Glutamatergic neuron (in vitro differentiated cells): ENCODE measurements at regions not wholly inside any gene's neighbourhood (a gene's known extent, or its start where the extent isn't known, plus 50 kb on each side); places are given as distances from the start of the nearest gene placed in this dataset.

ENCODE experiments used
- DNase-seq: peaks from one replicate; pipeline ENCODE4 v3.0.0; 2022
- H3K27ac Mint-ChIP-seq: one replicate; pipeline ENCODE4 v1.8.0; 2020; ENCODE audit warnings: mild to moderate bottlenecking, mixed read lengths, inconsistent platforms; ENCODE audit not compliant: unreplicated experiment
- H3K27me3 Mint-ChIP-seq: one replicate; pipeline ENCODE4 v1.8.0; 2020; ENCODE audit warnings: mild to moderate bottlenecking, moderate library complexity, mixed read lengths, inconsistent platforms; ENCODE audit not compliant: unreplicated experiment
- H3K36me3 Mint-ChIP-seq: one replicate; pipeline ENCODE4 v1.8.0; 2020; ENCODE audit warnings: mild to moderate bottlenecking, mixed read lengths, inconsistent platforms; ENCODE audit not compliant: unreplicated experiment
- H3K4me1 Mint-ChIP-seq: one replicate; pipeline ENCODE4 v1.8.0; 2020; ENCODE audit warnings: mild to moderate bottlenecking, low read depth, mixed read lengths, inconsistent platforms; ENCODE audit not compliant: unreplicated experiment
- H3K4me3 Mint-ChIP-seq: one replicate; pipeline ENCODE4 v1.8.0; 2020; ENCODE audit warnings: mild to moderate bottlenecking, mixed read lengths, inconsistent platforms; ENCODE audit not compliant: unreplicated experiment
- H3K9me3 Mint-ChIP-seq: one replicate; pipeline ENCODE4 v1.8.0; 2020; ENCODE audit warnings: mild to moderate bottlenecking, moderate library complexity, mixed read lengths, inconsistent platforms; ENCODE audit not compliant: unreplicated experiment
- TF ChIP-seq, protein P1 (sequence below): fragments of 200-600 bp; sonication (generic); IDR thresholded peaks from one replicate; pipeline ENCODE4 v1.5.0; 2021; ENCODE audit not compliant: partially characterized antibody, unreplicated experiment

DNA sequence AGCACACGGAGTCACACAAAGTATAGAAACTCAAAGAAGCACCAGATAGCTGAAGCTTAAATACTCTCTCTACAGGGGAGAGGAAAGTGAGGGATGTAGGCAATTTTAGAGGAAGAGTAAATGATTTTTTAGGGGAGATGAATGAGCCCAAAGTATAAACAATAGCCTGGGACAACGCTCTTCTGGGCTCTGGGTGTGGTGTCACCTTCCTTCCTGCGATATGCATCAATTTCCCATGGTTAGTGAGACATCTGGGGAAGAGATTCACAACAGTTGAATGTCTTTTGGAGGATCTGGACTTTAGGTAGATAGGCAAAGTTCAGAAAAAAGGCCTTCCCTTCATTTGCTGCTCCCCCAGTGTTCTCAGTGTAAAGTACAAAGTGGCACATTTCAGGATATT, 125.2 kb downstream of the EFHB start:
- TF ChIP-seq, protein P1, sequence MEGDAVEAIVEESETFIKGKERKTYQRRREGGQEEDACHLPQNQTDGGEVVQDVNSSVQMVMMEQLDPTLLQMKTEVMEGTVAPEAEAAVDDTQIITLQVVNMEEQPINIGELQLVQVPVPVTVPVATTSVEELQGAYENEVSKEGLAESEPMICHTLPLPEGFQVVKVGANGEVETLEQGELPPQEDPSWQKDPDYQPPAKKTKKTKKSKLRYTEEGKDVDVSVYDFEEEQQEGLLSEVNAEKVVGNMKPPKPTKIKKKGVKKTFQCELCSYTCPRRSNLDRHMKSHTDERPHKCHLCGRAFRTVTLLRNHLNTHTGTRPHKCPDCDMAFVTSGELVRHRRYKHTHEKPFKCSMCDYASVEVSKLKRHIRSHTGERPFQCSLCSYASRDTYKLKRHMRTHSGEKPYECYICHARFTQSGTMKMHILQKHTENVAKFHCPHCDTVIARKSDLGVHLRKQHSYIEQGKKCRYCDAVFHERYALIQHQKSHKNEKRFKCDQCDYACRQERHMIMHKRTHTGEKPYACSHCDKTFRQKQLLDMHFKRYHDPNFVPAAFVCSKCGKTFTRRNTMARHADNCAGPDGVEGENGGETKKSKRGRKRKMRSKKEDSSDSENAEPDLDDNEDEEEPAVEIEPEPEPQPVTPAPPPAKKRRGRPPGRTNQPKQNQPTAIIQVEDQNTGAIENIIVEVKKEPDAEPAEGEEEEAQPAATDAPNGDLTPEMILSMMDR: no peak
- no peak for DNase-seq
- Mint-ChIP-seq H3K9me3 (no peaks in the 10 kb centered on the region), H3K4me1 (no peaks in the 10 kb centered on the region), H3K36me3 (no peaks in the 10 kb centered on the region), H3K27me3 (no peaks in the 10 kb centered on the region), H3K27ac (no peak overlapping the region), H3K4me3 (no peak overlapping the region)

DNA sequence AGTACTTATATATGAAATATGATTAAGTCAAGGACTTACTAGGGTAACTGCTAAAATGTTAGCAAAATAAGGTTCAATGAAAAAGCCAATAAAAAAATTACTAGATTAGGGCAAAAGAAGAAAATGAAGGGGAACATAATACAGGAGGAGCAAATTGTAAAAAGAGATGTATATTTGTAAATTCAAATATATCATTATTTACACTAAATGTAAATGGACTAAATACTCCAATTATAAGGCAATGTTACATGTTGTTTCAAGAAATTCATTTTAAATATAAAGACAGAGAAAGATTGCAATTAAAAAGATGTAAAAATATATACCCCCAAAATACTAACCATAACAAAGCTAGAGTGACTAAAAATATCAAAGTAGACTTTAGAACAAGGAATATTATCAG, 134.1 kb downstream of the EFHB start:
- no peak for DNase-seq
- Mint-ChIP-seq H3K36me3 (no peaks in the 10 kb centered on the region), H3K27ac (no peak overlapping the region), H3K4me1 (no peaks in the 10 kb centered on the region), H3K27me3 (no peaks in the 10 kb centered on the region), H3K4me3 (no peak overlapping the region), H3K9me3 (peaks cover 6% of the 10 kb centered on the region)
- TF ChIP-seq, protein P1: no peak

DNA sequence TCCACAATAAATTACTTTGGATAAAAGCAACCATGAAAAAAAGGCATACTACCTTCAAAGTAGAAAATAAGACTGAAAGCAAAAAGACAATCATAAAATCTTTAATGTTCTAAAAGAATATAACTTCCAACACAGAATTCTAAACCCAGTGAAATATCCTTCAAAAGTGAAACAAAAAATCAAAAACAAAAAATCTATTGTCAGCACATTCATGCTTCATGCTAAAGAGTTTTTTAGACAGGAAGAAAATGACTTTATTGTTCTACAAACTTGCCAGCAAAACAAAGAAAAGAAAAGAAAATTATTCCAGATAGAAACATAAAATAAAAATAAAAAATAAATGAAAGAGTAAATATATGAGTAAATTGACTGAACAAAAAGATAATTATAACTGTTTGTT, 134.9 kb downstream of the EFHB start:
- peaks cover 6% of the 10 kb centered on the region for H3K9me3 Mint-ChIP-seq
- no peak overlapping the region for H3K4me3 Mint-ChIP-seq
- no peak for DNase-seq
- H3K4me1 Mint-ChIP-seq: no peaks in the 10 kb centered on the region
- no peak overlapping the region for H3K27ac Mint-ChIP-seq
- no peaks in the 10 kb centered on the region for H3K36me3 Mint-ChIP-seq
- H3K27me3 Mint-ChIP-seq: no peaks in the 10 kb centered on the region
- TF ChIP-seq, protein P1: no peak

DNA sequence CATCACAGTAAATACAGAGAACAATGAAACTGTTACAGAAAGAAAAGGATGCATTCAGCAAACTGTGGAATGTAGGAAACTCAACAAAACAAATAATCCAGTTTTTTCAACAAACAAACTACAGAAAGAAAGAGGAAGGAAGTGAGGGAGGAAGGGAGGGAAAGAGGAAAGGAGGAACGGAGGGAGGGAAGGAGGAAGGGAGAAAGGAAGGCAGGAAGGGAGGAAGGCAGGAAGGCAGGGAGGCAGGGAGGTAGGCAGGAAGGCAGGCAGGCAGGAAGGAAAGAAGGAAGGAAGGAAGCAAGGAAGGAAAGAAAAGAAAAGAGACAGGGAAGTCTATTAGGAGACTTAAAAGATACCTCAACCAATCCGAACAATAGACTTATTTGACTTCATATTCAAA, 135.7 kb downstream of the EFHB start:
- no peaks in the 10 kb centered on the region for H3K27me3 Mint-ChIP-seq
- H3K36me3 Mint-ChIP-seq: no peaks in the 10 kb centered on the region
- H3K4me3 Mint-ChIP-seq: no peak overlapping the region
- TF ChIP-seq, protein P1: no peak
- no peaks in the 10 kb centered on the region for H3K4me1 Mint-ChIP-seq
- H3K27ac Mint-ChIP-seq: no peak overlapping the region
- no peak for DNase-seq
- peaks cover 6% of the 10 kb centered on the region for H3K9me3 Mint-ChIP-seq

DNA sequence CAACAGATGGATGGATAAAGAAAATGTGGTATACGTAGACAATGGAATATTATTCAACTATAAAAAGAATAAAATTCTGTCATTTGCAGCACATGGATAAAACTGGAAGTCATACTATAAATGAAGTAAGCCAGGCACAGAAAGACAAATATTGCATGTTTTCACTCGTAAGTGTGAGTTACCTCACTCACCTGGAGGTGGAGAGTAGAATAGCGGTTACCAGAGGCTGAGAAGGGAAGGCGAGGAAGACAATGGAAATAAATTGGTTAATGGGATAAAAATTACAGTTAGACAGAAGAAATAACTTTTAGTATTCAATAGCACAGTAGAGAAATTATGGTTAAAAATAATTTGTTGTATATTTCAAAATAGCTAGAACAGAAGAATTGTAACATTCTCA, 141.6 kb downstream of the EFHB start:
- Mint-ChIP-seq H3K27ac (no peak overlapping the region), H3K4me1 (no peaks in the 10 kb centered on the region), H3K36me3 (no peaks in the 10 kb centered on the region), H3K27me3 (no peaks in the 10 kb centered on the region), H3K4me3 (no peak overlapping the region), H3K9me3 (no peaks in the 10 kb centered on the region)
- DNase-seq: no peak
- TF ChIP-seq, protein P1: no peak
